ENCODE measurements at regions not wholly inside any gene's neighbourhood (a gene's known extent, or its start where the extent isn't known, plus 50 kb on each side); places are given as distances from the start of the nearest gene placed in this dataset.

DNA sequence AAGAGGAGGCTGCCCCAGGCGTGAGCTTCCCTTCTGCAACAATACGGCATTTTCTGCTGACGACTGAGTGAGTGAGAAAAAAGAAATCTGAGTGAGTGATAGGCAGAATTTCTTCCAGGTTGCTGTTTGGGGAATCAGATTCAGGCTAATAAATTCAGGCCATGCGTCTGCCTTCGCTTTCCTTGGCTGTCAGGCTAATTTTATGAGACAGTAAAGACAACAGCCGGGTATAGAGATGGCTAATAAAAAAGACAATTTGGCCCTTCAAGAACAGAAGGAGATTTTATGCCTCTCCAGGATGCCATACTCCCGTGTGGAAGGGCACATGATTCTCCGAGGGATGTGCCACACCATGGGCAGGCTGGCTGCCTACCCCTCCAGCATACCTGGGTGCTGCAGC, 145.9 kb upstream of the UBL3 start:
- TF ChIP-seq, protein P1, sequence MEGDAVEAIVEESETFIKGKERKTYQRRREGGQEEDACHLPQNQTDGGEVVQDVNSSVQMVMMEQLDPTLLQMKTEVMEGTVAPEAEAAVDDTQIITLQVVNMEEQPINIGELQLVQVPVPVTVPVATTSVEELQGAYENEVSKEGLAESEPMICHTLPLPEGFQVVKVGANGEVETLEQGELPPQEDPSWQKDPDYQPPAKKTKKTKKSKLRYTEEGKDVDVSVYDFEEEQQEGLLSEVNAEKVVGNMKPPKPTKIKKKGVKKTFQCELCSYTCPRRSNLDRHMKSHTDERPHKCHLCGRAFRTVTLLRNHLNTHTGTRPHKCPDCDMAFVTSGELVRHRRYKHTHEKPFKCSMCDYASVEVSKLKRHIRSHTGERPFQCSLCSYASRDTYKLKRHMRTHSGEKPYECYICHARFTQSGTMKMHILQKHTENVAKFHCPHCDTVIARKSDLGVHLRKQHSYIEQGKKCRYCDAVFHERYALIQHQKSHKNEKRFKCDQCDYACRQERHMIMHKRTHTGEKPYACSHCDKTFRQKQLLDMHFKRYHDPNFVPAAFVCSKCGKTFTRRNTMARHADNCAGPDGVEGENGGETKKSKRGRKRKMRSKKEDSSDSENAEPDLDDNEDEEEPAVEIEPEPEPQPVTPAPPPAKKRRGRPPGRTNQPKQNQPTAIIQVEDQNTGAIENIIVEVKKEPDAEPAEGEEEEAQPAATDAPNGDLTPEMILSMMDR (conservative IDR thresholded peaks at IDR 0.05; ENCODE audit: control insufficient read depth, insufficient read depth, low read depth, low read length), result no peak

DNA sequence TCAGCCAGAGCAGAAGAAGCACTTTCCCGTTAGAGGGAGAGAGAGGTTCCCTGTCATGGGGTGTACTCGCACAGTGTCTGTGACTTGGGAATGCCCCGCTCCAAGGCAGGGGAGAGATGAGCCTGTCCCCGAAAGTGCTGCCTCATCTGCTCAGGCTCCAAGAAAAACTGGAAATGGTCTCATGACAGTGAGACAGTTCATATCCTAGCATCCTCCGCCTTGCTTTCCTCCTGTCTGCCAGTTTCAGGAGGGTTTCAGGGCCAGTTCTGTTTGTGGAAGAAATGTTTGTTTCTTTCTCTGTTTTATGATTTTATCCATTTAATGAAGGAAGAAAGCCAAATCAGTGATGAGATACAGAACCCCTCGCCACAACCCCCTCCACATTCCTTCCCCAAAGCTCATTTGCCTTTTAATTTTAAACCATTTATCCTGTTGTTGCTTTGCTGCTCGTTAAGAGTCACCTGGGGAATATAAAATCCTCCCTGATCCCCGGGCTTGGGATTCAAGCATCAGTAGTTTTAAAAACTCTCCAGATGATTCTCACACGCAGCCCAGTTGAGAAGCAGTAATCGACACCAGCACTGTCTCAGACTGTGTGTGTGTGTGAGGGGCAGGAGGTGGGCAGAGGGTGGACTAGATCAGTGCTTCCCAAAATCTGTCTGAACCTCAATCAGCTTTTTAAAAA, 144.6 kb upstream of the UBL3 start:
- H3K4me3 ChIP-seq (ENCODE audit: control insufficient read depth, low read depth, low read length), result no peak overlapping the region
- TF ChIP-seq, protein P1 (conservative IDR thresholded peaks at IDR 0.05; ENCODE audit: control insufficient read depth, insufficient read depth, low read depth, low read length), result no peak

More for the DNA sequence above, 145.9 kb upstream of the UBL3 start:
- DNase-seq (ENCODE audit: low read depth), result no peak
- no peak overlapping the region for H3K4me3 ChIP-seq (ENCODE audit: control insufficient read depth, low read depth, low read length)

DNA sequence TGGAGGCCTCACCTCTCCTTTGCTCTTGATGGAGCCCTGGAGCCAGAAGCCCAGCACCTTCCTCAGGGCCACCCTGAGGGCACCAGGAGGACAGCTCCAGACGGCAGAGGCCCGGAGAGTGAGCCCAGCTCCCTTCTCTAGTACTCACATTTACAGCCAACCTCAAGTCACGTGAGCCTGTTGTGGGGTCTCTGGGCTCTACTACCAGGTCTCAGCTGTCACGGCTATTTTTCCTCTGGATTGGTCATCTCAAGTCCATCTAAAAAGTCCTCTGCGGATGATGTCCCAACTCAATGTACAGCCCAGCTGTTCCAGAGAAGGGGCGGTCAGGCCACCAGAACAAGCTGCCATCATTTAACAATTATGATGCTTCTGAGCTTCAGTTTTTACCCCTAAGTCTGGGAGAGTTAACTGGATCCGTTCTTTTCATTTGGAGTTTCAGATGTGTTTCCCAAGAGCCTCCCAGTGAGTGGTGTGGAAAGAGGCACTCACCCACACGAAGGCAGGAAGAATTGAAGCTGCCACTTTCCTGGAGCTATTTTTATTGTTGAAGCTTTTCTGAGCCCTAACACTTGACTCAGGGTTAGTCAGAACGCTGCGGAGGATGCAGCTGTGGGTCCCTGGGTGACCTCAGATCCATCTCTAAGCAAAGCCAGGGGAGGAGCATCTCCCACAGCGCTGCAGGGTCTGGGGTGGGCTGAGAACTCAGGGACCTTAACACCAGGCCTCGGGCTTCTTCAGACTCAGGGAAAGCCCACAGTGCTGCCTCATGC, 143.5 kb upstream of the UBL3 start:
- H3K4me3 ChIP-seq (ENCODE audit: control insufficient read depth, low read depth, low read length), result no peak overlapping the region
- peak; percentile 93 for DNase-seq (ENCODE audit: low read depth)
- TF ChIP-seq, protein P1 (conservative IDR thresholded peaks at IDR 0.05; ENCODE audit: control insufficient read depth, insufficient read depth, low read depth, low read length), result no peak

More for the DNA sequence above, 144.6 kb upstream of the UBL3 start:
- DNase-seq (ENCODE audit: low read depth), result peak; percentile 61

DNA sequence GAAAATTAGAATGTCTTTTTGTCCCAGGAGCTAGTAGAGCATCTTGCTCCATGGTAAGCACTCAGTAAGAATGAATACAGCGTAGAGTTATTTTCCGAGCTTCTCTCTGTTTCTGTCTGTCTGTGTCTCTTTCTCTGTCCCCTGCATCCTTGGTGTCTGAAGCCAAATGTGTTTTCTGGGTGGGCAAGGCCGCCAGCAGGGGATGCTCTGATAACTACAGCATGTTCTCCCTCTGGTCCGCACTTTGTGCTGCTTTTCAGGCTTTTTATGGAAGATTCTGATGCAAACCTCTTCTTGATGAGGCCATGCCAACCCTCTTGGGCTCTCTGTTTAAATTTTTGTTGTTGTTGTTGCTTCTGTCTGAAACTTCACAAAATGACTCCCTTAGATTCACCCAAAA, 142.8 kb upstream of the UBL3 start:
- TF ChIP-seq, protein P1 (conservative IDR thresholded peaks at IDR 0.05; ENCODE audit: control insufficient read depth, insufficient read depth, low read depth, low read length), result no peak
- no peak for DNase-seq (ENCODE audit: low read depth)
- H3K4me3 ChIP-seq (ENCODE audit: control insufficient read depth, low read depth, low read length), result no peak overlapping the region

DNA sequence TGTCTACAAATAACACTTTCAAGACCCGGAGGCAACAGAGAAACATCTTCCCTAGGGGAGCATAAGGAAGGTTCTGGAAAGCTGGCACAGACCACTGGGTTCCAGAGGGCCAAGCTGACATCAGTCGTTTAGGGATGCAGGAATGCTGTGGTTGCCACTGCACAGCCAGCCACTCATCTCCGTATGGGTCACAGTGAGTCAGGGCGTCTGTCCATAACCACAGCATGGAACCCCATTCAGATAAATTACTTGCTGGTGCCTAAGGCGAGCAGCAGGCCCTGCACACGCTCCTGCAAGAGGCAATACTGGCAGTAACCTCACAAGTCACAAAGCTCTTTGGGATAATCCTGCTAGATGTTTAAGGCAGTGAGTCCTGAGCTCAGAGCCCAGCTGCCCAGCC, 140.9 kb upstream of the UBL3 start:
- H3K4me3 ChIP-seq (ENCODE audit: control insufficient read depth, low read depth, low read length), result no peak overlapping the region
- DNase-seq (ENCODE audit: low read depth), result peak; percentile 95
- TF ChIP-seq, protein P1 (conservative IDR thresholded peaks at IDR 0.05; ENCODE audit: control insufficient read depth, insufficient read depth, low read depth, low read length), result no peak

DNA sequence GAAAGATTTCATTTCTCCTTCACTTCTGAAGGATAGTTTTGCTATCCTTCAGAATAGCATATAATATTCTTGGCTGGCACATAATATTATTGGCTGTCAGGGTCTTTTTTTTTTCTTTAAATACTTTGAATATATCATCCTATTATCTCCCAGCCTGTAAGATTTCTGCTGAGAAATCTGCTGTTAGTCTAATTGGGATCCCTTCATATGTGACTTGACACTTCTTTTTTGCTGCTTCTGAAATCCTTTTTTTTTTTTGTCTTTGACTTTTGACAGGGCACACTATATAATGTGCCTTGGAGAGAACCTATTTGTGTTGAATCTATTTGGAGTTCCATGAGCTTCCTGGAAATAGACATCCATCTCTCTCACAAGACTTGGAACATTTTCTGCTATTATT, 136.9 kb upstream of the UBL3 start:
- H3K4me3 ChIP-seq (ENCODE audit: control insufficient read depth, low read depth, low read length), result no peak overlapping the region
- no peak for DNase-seq (ENCODE audit: low read depth)
- TF ChIP-seq, protein P1 (conservative IDR thresholded peaks at IDR 0.05; ENCODE audit: control insufficient read depth, insufficient read depth, low read depth, low read length), result no peak
